Left colon (tissue), 2 donors: ENCODE measurements at regions not wholly inside any gene's neighbourhood (a gene's known extent, or its start where the extent isn't known, plus 50 kb on each side); places are given as distances from the start of the nearest gene placed in this dataset.

Source experiments
- ATAC-seq: fragments of 200-7000 bp; cut with Tn5 transposase; one replicate; pipeline ENCODE4 v1.9.1; 2020; ENCODE audit warnings: mild to moderate bottlenecking, moderate library complexity
- DNase-seq, 2 donors: peaks; one replicate each; pipeline ENCODE4 v3.0.0-alpha.2; 2020
- intact Hi-C, 2 donors: fragments of 100-400 bp; cut with DNase I in 1 of 2; cut with micrococcal nuclease in 1 of 2; formaldehyde crosslinking; loops; one replicate each; pipeline versions ENCODE4 v1.11.2 to v1.14.0; 2022; cut with DNase I, micrococcal nuclease
- donor health status: DM: no; HTN: no; CAD: no.
- donor health status: DM: yes; HTN: yes; CAD: no.

GRCh38 chr15:62569460-62570404, 404.6 kb upstream of the C2CD4B start:
- intact Hi-C loops = no loop called here
- peak; percentile 79 for ATAC-seq
- DNase-seq = peak; percentile 89 to 90

DNA sequence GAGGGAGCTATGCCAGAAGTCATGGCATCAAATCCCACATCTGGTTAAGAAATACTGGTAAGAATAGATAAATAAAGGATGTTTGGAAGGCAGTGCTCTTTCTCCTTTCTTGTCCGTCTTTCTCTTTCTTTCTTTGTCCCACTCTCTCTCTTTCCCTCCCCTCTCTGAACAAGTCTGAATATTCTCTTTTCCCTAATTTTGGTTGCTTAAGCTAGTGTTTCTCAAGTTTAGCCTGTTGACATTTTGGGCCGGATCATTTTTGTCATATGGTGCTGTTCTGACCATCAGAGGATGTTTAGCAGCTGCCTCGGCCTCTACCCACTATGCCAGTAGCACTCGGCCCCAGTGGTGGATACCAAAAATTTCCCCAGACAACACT, 405.3 kb upstream of the C2CD4B start:
- no peak for DNase-seq
- intact Hi-C loops = no loop called here
- ATAC-seq = no peak

- intact Hi-C loops = no loop called here
- DNase-seq = no peak
- ATAC-seq = no peak
Measured at GRCh38 chr15:62571072-62571471, 406.0 kb upstream of the C2CD4B start.

GRCh38 chr15:62572797-62573196, 407.7 kb upstream of the C2CD4B start:
- intact Hi-C loops = no loop called here
- DNase-seq (no peak), ATAC-seq (no peak)

- DNase-seq = no peak
- intact Hi-C loops = no loop called here
- ATAC-seq = no peak
Measured at GRCh38 chr15:62573876-62574275, 408.8 kb upstream of the C2CD4B start.

GRCh38 chr15:62578546-62578945, 413.5 kb upstream of the C2CD4B start:
- peak; percentile 93 for ATAC-seq
- DNase-seq = peak; percentile 49 to 75
- intact Hi-C loops = no loop called here

DNA sequence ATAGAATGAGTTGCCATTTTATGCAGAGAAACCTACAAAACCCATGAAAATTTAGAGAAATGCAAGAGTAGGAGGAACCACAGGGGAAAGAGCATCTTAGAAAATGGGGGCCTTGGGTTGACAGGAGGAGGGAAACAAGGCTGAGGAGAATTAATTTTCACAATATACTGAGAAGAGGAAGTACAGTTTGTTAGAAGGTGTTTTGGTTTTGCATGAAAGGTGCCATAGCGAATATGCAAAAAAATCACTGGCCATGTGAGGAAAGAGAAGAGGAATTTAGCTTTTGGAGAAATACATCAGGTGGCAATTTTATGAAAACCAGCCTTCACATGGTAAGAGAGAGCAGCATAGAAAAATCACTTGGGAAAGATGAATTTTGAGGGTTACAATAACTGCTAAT, 413.9 kb upstream of the C2CD4B start:
- ATAC-seq = no peak
- intact Hi-C loops = no loop called here
- no peak for DNase-seq

GRCh38 chr15:62579842-62580241, 414.8 kb upstream of the C2CD4B start:
- ATAC-seq (no peak), DNase-seq (no peak)
- intact Hi-C loops = no loop called here

DNA sequence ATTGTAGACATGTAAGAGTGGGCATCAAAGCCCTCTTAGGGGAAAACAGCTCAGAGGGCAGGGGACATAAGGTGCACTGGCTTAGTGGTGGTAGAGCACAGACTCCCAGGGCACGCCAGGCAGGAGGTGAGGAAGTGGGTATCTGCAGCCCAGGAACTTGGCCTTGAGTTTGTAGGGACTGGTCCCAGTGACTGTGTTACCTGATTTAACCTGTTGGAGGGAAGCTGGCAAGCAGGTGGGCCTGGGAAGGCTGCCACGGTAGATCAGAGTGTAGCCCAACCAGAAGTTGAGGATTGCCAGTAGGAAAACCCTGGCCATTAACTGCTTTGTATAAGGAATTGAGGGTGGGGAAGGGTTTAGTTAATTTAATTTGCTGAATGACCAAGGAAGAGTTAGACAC, 417.5 kb upstream of the C2CD4B start:
- intact Hi-C loops = no loop called here
- DNase-seq = no peak
- no peak for ATAC-seq

DNA sequence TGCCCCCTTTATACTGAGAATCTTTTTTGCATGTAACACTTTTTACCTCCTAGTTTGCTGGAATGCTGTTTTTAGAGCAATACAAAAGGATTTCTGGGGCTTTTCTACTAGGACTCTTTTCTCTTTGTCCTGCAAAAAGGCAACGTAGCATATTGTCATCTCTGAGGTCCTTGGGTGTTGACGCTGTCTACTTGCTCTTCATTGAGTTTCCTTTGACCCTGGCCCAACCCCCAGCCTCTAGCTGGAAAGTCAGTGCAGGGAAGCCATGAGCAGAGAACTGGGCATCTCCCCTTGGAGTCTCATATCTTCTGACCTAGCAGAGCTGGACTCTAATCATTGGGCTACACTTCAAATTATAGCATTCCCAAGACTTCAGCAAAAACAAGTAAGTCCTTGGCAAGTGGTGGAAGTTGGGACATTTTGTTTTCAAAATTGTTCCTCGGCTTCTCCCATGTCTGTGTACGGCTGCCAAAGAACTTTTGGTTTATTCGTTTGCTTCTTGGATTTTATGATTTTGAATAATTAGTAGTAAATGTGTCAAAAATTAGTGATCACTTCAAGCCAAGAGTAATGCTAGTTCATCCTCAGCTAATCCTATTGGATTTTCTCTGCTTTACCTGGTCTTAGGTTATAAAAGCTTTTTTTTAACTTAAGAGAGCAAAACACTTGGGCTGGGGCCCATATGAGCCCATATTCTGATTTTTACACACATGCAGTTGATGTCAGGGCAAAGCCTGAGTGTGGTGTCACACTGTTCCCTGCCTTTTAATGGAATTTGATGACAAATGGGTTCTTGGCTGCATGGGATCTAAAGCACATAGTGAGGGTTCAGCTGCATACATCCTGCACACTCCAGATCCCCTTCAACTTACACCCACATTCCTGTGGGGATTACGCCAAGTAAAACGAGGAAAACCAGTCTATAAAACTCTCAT, 419.5 kb upstream of the C2CD4B start:
- ATAC-seq = no peak
- intact Hi-C loops = no loop called here
- no peak for DNase-seq

DNA sequence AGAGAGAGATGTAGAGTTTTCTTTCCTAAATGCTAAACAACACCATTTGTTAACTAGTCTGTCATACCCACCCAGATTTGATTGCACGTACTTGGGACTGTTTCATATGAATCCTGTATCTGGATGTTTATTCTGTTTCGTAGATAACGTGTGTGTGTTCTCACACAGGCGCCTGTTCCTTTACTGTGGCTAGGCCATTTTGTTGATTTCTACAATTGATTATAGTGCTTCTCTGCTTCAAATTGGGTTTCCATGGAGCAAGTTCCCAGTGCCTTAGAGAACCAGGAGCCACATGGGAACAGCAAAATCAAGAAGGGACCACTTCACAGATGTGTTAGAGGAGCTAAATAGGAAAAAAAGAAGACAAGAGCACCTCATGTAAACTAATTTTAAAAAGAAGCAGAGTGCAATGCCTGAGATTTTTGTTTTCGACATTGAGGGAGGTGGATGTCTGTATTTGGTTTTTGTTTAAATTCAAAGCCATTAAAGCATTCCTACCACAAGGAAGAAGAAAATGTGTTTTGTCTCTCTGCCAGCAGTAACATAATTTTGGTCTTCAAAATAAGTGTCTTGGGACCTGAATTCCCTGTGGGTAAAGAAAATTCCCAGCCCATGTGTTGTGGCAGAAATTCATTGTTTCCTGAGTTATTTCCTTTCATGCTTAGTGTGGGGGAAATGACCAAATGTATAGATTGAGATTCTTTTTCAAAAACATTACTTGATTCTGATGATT, 424.0 kb upstream of the C2CD4B start:
- peak; percentile 82 for ATAC-seq
- no peak for DNase-seq
- intact Hi-C loops = no loop called here

DNA sequence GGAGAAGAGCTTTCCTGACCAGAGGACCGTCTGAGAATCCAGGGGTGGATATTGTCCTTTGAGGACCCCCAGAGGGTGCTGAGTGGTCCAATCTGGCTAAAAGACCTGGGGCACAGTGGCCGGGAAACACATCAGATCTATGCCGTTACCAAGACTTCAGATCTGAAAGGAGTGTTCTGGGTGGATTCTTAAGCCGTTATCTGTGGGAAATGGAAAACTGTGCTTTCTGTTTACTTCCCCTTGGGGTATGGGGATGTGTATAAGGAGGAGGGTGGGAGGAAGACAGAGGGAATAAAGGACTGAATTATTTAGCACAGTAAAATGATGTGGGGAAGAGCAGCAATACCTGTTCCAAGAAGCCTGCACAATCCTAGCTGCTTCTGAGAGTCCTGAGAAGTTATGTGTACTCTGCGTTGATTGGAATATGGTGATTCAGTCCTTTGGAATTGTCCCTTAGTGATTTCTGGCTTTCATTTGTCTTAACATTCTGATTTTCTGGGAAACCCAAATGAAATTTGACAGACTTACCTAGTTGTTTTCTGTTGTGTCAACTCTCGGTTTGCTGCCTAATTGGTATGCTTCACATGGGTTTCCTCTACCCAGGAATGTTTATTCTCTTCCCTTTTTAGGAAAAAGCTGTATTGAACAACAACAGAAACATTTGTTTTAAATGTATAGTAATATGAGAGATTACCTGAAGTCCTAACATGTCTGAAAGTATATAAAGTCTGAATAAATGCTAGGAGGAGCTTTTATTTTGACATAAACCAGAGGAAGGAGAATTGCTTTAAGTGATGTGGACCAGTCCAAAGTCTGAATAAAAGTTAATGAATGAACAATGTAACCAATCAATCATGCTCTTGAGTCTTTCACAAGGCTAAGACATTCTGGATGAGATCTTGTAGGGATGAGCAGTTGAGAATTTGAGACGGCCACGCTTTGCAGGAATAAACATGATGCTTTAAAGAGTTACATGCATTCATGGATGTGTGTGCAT, 427.1 kb upstream of the C2CD4B start:
- ATAC-seq = peak; percentile 50
- DNase-seq = no peak
- intact Hi-C loops = no loop called here

DNA sequence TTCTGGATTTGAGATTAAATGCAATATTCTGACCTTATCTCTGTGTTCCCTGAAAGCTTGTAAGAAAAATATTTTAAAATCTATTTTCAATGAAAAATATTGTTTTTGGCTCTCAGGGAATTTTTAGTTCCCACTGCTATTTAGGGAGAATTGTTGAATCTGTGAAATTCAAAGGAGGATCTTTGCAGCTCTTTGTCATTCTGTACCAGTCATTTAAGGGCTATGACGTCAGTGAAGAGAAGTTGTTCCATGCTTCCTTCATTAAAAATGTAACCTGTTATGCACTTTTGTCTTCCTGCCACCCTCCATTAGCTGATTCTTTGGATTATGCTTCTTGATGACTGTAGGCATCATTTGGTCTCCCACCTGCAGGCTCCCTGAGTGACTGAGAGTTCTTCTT, 427.8 kb upstream of the C2CD4B start:
- DNase-seq (no peak), ATAC-seq (no peak)
- intact Hi-C loops = no loop called here

DNA sequence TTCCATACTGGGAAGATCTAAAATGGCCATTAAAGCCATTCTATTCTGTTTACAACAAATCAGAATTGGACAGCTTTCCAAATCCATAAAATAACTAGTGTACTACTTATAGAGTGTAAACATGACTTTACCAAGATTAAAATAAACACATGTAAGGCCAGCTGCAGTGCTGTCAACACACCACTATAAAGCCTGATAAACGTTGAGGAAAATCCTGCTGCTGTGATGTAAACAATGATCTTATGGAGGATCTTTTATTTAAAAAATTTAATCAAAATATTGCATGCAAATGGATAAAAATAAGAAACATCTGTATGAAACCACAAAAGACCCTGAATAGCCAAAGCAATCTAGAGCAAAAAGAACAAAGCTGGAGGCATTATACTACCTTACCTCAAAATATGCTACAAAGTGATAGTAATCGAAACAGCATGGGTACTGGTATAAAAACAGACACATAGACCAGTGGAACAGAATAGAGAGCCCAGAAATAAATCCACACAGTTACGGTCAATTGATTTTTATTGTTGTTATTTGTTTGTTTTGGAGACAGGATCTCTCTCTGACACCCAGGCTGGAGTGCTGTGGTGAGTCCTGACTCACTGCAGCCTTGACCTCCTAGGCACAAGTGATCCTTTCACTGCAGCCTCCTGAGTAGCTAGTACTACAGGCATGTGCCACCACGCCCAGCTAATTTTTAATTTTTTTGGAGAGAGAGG, 428.8 kb upstream of the C2CD4B start:
- intact Hi-C loops = no loop called here
- ATAC-seq (no peak), DNase-seq (no peak)

DNA sequence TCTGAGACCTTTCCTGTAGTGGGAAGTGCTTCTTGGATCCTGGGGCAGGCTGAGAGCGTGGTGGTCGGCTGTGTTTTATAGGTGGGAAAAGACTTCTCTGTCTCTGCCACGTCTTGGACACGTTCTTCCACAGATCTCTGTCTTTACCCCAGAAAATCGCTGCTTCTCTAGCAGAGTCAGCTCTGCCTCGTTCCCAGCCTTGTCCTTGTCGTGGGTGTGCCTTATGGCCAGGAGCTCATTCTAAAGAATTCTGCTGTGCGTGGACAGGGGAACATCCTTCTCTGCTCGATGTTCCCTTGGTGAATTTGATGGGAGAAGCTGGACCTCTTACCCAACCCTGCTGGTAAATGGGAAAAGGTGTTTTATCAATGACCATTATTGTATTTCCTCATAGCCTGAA, 433.1 kb upstream of the C2CD4B start:
- ATAC-seq = no peak
- intact Hi-C loops = no loop called here
- no peak for DNase-seq

DNA sequence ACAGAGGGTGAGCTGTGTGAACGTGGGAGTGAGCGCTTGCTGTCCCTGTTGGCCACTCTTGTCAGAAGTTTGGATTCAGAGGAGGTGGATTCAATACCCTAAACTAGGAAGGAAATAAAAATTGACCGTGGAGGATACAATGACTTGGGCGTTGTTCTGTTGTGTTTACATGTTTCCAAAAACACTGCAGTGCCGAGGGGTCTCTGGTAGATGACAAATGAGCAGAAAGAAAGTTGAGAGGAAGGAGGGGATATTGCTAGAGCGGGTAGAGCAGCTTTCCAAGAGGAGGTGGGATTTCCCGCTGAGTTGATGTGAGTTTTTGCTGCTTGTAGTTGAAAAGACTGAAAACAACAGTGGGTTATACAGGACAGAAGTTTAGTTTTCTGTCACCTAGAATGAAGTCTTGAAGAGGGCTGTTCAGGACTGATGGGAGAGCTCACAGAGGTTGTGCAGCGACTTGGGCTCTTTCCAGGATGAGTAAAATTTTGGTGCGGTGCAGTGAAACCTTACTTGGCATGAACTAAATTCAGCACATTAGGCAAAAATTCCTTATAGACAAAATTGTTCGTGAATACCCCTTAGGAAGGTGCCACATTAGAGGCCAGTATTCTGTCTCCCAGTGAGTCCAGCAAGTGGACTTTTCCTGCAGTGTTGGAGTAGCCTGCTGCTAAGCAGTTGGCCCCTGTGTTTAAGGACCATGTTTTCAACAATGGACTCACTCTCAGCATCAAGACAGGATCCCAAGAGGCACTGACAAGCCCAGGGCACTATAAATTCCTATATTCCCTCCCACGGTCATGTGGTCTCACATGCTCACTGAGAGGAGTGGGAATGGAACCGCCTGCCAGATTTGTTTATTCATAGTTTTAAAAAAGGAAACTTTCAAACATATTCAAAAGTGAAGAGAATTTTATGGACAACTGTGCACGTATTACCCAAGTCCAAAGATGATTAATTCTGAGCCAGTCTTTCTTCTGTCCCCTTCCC, 435.0 kb upstream of the C2CD4B start:
- intact Hi-C loops = no loop called here
- ATAC-seq = no peak
- no peak for DNase-seq
